Bronchial epithelial cell (primary cell): ENCODE measurements at regions not wholly inside any gene's neighbourhood (a gene's known extent, or its start where the extent isn't known, plus 50 kb on each side); places are given as distances from the start of the nearest gene placed in this dataset.
"Not testable (repeated sequence)": the region's sequence is repeated elsewhere in the genome, so short reads cannot be mapped to it uniquely, and the experiment has no call there.

Experiments used
- DNase-seq: peaks from one replicate; pipeline ENCODE4 v3.0.0-alpha.2; 2010; ENCODE audit warnings: low read depth
- FAIRE-seq: peaks from 2 replicates; lab custom pipeline; 2011; peaks lifted over from hg19 to GRCh38; lab: Jason Lieb, UNC
- H3K27me3 ChIP-seq: 2 replicates; pipeline ENCODE4 v1.5.1; 2011; ENCODE audit warnings: low read length; ENCODE audit not compliant: control insufficient read depth, insufficient read depth
- H3K36me3 ChIP-seq: 2 replicates; pipeline ENCODE4 v1.5.1; 2011; ENCODE audit warnings: low read length; ENCODE audit not compliant: control insufficient read depth, insufficient read depth
- H3K4me3 ChIP-seq: 2 replicates; pipeline ENCODE4 v1.5.1; 2011; ENCODE audit warnings: mild to moderate bottlenecking, low read depth, low read length, control low read depth
- TF ChIP-seq, protein P1 (sequence below): IDR thresholded peaks from 2 replicates; pipeline ENCODE4 v1.5.1; 2011; ENCODE audit warnings: mild to moderate bottlenecking, moderate library complexity, low read length, control low read depth, inconsistent platforms; ENCODE audit not compliant: insufficient read depth, severe bottlenecking

DNA sequence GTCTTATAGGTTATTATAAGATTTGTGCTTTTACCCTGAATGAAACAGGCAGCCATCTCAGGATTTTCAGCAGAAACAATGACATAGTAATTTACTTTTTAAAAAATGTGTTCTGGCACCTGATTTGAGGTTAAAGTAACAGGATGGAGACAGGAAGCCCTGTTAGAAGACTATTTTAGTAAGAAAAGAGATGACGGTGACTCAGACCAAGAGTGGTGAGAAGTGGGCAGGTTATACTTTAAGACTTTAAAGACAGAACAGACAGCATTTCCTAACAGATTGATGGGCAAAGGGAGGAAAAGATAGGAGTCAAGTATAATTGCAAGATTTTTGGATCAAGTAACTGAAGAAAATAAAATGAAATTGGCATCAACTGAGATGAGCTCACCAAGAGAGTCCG, 436.8 kb upstream of the NR5A2 start:
- Histone ChIP-seq H3K36me3 (no peaks in the 10 kb centered on the region), H3K4me3 (no peak overlapping the region), H3K27me3 (no peaks in the 10 kb centered on the region)
- FAIRE-seq (no peak), DNase-seq (no peak)
- TF ChIP-seq, protein P1, sequence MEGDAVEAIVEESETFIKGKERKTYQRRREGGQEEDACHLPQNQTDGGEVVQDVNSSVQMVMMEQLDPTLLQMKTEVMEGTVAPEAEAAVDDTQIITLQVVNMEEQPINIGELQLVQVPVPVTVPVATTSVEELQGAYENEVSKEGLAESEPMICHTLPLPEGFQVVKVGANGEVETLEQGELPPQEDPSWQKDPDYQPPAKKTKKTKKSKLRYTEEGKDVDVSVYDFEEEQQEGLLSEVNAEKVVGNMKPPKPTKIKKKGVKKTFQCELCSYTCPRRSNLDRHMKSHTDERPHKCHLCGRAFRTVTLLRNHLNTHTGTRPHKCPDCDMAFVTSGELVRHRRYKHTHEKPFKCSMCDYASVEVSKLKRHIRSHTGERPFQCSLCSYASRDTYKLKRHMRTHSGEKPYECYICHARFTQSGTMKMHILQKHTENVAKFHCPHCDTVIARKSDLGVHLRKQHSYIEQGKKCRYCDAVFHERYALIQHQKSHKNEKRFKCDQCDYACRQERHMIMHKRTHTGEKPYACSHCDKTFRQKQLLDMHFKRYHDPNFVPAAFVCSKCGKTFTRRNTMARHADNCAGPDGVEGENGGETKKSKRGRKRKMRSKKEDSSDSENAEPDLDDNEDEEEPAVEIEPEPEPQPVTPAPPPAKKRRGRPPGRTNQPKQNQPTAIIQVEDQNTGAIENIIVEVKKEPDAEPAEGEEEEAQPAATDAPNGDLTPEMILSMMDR, result no peak

GRCh38 chr1:199591468-199591867, 436.0 kb upstream of the NR5A2 start:
- Histone ChIP-seq H3K36me3 (no peaks in the 10 kb centered on the region), H3K4me3 (no peak overlapping the region), H3K27me3 (no peaks in the 10 kb centered on the region)
- FAIRE-seq (no peak), DNase-seq (no peak)
- TF ChIP-seq, protein P1, result no peak

DNA sequence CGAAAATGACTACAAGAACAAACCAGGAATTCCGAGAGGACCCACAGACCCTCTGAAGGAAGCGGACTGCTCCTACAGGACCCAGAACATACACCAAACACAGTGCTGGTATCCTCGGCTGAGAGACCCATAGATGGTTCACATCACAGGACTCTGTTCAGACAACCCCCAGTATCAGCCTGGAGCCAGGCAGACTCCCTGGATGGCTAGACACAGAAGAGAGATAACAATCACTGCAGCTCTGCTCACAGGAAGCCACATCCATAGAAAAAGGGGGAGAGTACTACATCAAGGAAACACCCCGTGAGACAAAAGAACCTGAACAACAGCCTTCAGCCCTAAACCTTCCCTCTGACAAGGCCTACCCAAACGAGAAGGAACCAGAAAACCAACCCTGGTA, 434.0 kb upstream of the NR5A2 start:
- Histone ChIP-seq H3K36me3 (no peaks in the 10 kb centered on the region), H3K27me3 (no peaks in the 10 kb centered on the region), H3K4me3 (no peak overlapping the region)
- TF ChIP-seq, protein P1, result no peak
- DNase-seq (no peak), FAIRE-seq (no peak)

GRCh38 chr1:199596448-199596847, 431.1 kb upstream of the NR5A2 start:
- not testable (repeated sequence) for FAIRE-seq, H3K27me3 ChIP-seq, DNase-seq, H3K36me3 ChIP-seq, H3K4me3 ChIP-seq

GRCh38 chr1:199597152-199597551, 430.4 kb upstream of the NR5A2 start:
- FAIRE-seq (no peak), DNase-seq (no peak)
- TF ChIP-seq, protein P1, result no peak
- Histone ChIP-seq H3K36me3 (no peaks in the 10 kb centered on the region), H3K4me3 (no peak overlapping the region), H3K27me3 (no peaks in the 10 kb centered on the region)

DNA sequence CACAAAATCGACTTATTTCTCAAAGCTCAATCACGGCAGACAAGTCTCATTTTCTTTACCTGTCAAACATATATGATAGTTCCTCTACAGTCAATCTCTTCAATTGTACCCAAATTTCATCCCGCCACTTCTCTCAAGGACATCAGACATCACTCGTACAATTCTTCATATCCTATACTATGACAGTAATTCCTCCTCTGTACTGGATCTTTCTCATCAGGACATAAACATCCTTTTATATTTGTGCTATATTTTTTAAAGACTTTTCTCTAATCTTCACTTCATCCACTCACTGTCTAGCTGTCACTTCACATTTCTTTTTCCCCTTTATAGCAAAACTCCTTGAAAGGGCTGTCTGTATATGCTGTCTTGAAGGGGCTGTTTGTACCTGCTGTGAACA, 419.1 kb upstream of the NR5A2 start:
- Histone ChIP-seq H3K4me3 (no peak overlapping the region), H3K36me3 (no peaks in the 10 kb centered on the region), H3K27me3 (no peaks in the 10 kb centered on the region)
- FAIRE-seq (no peak), DNase-seq (no peak)
- TF ChIP-seq, protein P1, result no peak
